Activated naive CD8-positive, alpha-beta T cell treated with anti-CD3 and anti-CD28 coated beads, Interleukin-2, amount 10 ng/mL, durations not matched to agents 7 days and 5 days (primary cell): ENCODE measurements at regions not wholly inside any gene's neighbourhood (a gene's known extent, or its start where the extent isn't known, plus 50 kb on each side); places are given as distances from the start of the nearest gene placed in this dataset.
"Not testable (repeated sequence)": the region's sequence is repeated elsewhere in the genome, so short reads cannot be mapped to it uniquely, and the experiment has no call there.

ENCODE experiments used
- ATAC-seq: fragments of 150-1000 bp; cut with Tn5 transposase; one replicate; pipeline ENCODE4 v1.10.0; 2021; ENCODE audit warnings: low read depth, moderate library complexity
- POLR2A ChIA-PET: fragments of 350-600 bp; sonication (Branson Sonifier 250); formaldehyde crosslinking; loops from one replicate; lab custom pipeline; 2021; ENCODE audit warnings: antibody characterized with exemption; lab: Charles Lee
- DNase-seq: peaks from one replicate; pipeline ENCODE4 v3.0.0; 2021
- H3K27ac Mint-ChIP-seq: one replicate; pipeline ENCODE4 v1.8.0; 2022; ENCODE audit warnings: mild to moderate bottlenecking, mixed read lengths
- H3K27me3 Mint-ChIP-seq: one replicate; pipeline ENCODE4 v1.8.0; 2022; ENCODE audit warnings: mild to moderate bottlenecking, moderate library complexity, mixed read lengths
- H3K36me3 Mint-ChIP-seq: one replicate; pipeline ENCODE4 v1.8.0; 2021; ENCODE audit warnings: mild to moderate bottlenecking, mixed read lengths
- H3K4me1 Mint-ChIP-seq: one replicate; pipeline ENCODE4 v1.8.0; 2021; ENCODE audit warnings: mixed read lengths
- H3K4me3 Mint-ChIP-seq: one replicate; pipeline ENCODE4 v1.8.0; 2022; ENCODE audit warnings: mild to moderate bottlenecking, moderate library complexity, mixed read lengths
- H3K9me3 Mint-ChIP-seq: one replicate; pipeline ENCODE4 v1.8.0; 2021; ENCODE audit warnings: mixed read lengths

DNA sequence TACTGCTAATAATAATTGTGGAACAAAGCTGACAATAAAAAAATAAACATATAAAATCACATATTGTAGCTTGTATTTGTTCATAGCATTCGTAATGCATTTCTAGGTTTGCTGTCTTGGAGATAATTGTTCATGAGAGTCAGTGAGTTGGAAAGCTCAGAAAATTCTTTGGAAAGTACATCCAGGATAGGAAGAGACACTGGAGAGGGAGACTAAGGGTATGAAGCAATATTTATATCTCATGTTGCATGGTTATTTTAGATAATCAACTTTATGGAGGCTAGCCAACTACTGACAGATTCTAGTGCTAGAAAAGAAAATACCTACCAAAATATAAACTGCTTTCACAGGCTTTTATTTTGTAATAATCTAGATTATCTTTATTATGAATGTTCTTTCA, 1095.2 kb downstream of the FSCB start:
- H3K27ac Mint-ChIP-seq, result no peak overlapping the region
- H3K9me3 Mint-ChIP-seq, result peaks cover 3% of the 10 kb centered on the region
- no peak for DNase-seq
- no peak for ATAC-seq
- no peak overlapping the region for H3K4me3 Mint-ChIP-seq
- H3K36me3 Mint-ChIP-seq, result no peaks in the 10 kb centered on the region
- H3K4me1 Mint-ChIP-seq, result no peaks in the 10 kb centered on the region
- no peaks in the 10 kb centered on the region for H3K27me3 Mint-ChIP-seq
- POLR2A ChIA-PET, result no interaction called here

DNA sequence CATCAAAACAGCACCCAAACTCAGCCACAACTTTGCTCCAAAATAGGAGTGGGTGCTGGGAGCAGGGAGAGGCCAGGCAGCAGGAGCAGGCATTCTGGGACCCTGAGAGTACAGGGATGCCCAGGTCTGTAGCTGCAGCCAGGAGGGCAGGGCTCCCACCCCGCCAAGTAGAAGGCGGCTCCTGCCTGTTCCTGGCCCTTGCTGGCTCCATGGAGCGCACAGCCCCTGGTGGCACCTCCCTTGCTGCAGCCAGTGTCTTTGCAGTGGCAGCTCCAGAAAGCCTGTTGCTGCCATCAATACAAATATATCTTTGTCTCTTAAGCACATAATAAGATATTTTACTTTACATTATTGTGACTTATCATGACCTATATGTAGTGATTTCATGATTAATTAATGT, 1096.5 kb downstream of the FSCB start:
- H3K4me3 Mint-ChIP-seq, result no peak overlapping the region
- no peaks in the 10 kb centered on the region for H3K4me1 Mint-ChIP-seq
- no peak overlapping the region for H3K27ac Mint-ChIP-seq
- DNase-seq (no peak), ATAC-seq (no peak)
- no peaks in the 10 kb centered on the region for H3K27me3 Mint-ChIP-seq
- POLR2A ChIA-PET, result no interaction called here
- H3K36me3 Mint-ChIP-seq, result no peaks in the 10 kb centered on the region
- peaks cover 3% of the 10 kb centered on the region for H3K9me3 Mint-ChIP-seq

DNA sequence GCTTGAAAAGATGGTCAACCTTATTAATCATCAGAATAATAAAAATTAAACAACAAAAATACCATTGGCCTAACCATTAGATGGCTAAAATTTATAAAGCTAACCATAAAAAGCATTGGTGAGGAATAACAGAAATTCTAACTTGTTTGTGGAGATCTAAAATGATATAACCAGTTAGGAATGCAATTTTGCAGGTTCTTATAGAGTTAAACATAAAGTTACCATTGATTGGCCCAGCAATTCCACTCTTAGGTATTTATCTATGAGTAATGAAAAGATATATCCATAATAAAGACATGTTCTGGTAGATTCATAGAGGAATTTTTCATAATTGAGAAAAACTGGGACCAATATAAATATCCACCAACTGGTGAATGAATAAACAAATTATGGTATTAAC, 1098.6 kb downstream of the FSCB start:
- no peak for ATAC-seq
- no peaks in the 10 kb centered on the region for H3K36me3 Mint-ChIP-seq
- H3K27me3 Mint-ChIP-seq, result no peaks in the 10 kb centered on the region
- POLR2A ChIA-PET, result no interaction called here
- H3K4me1 Mint-ChIP-seq, result no peaks in the 10 kb centered on the region
- H3K4me3 Mint-ChIP-seq, result no peak overlapping the region
- H3K9me3 Mint-ChIP-seq, result peaks cover 4% of the 10 kb centered on the region
- H3K27ac Mint-ChIP-seq, result no peak overlapping the region
- no peak for DNase-seq

DNA sequence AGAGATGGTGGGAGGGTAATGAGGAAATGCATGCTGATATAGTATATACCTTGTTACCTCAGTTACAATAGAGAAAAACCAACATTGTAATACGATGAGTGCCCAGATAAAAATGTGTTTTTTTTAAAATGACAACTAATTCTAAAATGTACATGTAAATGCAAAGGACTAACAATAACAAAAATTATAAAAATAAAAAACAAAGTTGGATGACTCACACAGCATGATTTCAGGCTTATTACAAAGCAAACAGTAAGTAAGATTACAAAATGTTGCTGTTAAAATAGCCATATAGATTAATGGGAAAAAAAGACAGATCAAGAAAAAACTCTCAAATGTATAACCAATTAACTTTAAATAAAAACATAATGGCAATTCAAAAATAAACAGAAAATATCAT, 1099.4 kb downstream of the FSCB start:
- DNase-seq (no peak), ATAC-seq (no peak)
- Mint-ChIP-seq H3K36me3 (no peaks in the 10 kb centered on the region), H3K27me3 (no peaks in the 10 kb centered on the region), H3K4me3 (no peak overlapping the region), H3K9me3 (peaks cover 4% of the 10 kb centered on the region), H3K4me1 (no peaks in the 10 kb centered on the region), H3K27ac (no peak overlapping the region)
- POLR2A ChIA-PET, result no interaction called here

DNA sequence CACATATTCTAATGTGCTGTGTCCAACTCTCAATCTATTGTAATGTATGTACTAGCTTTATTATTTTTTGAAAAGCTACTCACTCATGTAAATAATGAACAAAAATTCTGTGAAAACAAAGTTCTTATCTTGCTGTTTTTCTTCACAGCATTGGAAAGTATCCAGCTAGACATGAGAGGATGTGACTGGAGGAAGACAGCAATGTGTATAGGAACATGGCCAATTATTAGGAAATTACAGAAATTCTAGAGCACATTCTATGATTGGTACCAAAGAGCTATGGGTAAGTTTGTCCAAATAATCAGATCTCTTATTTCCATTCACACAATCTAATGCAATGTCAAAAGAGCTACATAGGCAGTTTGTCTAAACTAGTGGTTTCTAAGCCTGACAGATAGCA, 1100.2 kb downstream of the FSCB start:
- ATAC-seq (no peak), DNase-seq (no peak)
- no peak overlapping the region for H3K27ac Mint-ChIP-seq
- H3K4me3 Mint-ChIP-seq, result no peak overlapping the region
- peaks cover 4% of the 10 kb centered on the region for H3K9me3 Mint-ChIP-seq
- no peaks in the 10 kb centered on the region for H3K36me3 Mint-ChIP-seq
- no peaks in the 10 kb centered on the region for H3K4me1 Mint-ChIP-seq
- POLR2A ChIA-PET, result no interaction called here
- no peaks in the 10 kb centered on the region for H3K27me3 Mint-ChIP-seq

DNA sequence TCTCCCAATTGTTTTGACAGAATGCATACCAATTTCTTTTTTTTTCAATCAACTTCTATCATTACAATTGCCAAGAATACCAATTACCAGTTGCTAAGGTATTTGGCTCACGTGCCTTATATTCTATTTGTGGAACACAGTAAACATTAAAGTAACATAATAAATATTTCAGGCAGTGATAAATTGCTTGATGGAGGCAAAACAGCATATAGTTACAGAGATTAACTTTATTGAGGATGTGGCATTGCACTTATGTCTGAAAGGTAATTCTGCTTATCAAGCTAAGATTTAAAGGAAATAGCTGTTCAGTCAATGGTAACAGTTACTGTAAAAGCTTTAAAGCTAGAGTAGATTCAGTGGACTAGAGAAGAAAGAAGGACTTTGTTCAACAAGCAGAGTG, 1107.8 kb downstream of the FSCB start:
- DNase-seq (no peak), ATAC-seq (no peak)
- Mint-ChIP-seq H3K36me3 (no peaks in the 10 kb centered on the region), H3K9me3 (peaks cover 1% of the 10 kb centered on the region), H3K4me1 (no peaks in the 10 kb centered on the region), H3K27ac (no peak overlapping the region), H3K27me3 (no peaks in the 10 kb centered on the region), H3K4me3 (no peak overlapping the region)
- POLR2A ChIA-PET, result no interaction called here

DNA sequence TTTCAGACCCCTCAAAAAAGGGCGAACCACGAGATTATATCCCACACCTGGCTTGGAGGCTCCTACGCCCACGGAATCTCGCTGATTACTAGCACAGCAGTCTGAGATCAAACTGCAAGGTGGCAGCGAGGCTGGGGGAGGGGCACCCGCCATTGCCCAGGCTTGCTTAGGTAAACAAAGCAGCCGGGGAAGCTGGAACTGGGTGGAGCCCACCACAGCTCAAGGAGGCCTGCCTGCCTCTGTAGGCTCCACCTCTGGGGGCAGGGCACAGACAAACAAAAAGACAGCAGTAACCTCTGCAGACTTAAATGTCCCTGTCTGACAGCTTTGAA, 1136.6 kb downstream of the FSCB start:
- H3K27me3 Mint-ChIP-seq, H3K36me3 Mint-ChIP-seq, H3K27ac Mint-ChIP-seq, ATAC-seq, H3K9me3 Mint-ChIP-seq, POLR2A ChIA-PET, H3K4me1 Mint-ChIP-seq, H3K4me3 Mint-ChIP-seq, DNase-seq: not testable (repeated sequence)

DNA sequence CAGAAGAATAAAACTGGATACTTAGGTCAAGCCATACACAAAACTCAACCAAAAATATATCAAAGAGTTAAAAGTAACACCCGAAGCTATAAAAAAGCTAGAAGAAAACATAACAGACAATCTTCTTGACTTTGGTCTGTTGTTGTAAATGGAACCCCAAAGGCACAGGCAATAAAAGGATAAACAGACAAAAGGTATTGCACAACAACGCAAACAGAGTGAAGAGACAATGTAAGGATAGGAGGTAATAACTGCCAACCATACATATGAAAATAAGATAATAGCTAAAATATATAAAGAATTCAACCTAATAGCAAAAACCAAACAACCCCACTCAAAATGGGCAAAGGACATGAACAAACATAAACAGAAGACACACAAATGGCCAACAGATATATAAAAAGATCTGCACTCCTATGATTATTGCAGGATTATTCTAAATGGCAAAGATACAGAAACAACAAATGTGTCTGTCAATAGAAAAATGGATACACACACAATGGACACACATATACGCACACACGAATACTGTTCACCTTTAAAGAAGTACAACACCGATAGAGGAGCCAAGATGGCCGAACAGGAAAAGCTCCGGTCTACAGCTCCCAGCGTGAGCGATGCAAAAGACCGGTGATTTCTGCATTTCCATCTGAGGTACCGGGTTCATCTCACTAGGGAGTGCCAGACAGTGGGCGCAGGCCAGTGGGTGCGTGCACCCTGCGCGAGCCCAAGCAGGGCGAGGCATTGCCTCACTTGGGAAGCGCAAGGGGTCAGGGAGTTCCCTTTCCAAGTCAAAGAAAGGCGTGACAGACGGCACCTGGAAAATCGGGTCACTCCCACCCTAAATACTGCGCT, 1137.1 kb downstream of the FSCB start:
- Mint-ChIP-seq H3K4me3 (no peak overlapping the region), H3K4me1 (no peaks in the 10 kb centered on the region), H3K27me3 (no peaks in the 10 kb centered on the region), H3K9me3 (peaks cover 4% of the 10 kb centered on the region), H3K36me3 (no peaks in the 10 kb centered on the region), H3K27ac (no peak overlapping the region)
- DNase-seq (no peak), ATAC-seq (no peak)
- POLR2A ChIA-PET, result no interaction called here

DNA sequence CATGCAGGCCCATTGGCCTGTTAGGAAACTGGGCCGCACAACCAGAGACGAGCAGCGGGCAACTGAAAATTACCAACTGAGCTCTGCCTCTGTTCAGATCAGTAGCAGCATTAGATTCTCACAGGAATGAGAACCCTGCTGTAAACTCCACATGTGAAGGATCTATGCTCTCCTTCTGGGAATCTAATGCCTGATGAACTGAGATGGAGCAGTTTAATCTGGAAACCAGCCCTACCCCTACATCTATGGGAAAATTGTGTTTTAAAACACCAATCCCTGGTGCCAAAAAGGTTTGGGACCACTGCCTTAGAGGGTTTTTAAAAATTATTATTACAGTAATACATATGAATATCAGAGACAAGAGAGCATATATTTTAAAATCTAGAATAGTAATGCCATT, 1144.5 kb downstream of the FSCB start:
- Mint-ChIP-seq H3K27me3 (no peaks in the 10 kb centered on the region), H3K36me3 (no peaks in the 10 kb centered on the region), H3K27ac (no peak overlapping the region), H3K4me1 (no peaks in the 10 kb centered on the region), H3K4me3 (no peak overlapping the region), H3K9me3 (no peaks in the 10 kb centered on the region)
- POLR2A ChIA-PET, result no interaction called here
- DNase-seq (no peak), ATAC-seq (no peak)

DNA sequence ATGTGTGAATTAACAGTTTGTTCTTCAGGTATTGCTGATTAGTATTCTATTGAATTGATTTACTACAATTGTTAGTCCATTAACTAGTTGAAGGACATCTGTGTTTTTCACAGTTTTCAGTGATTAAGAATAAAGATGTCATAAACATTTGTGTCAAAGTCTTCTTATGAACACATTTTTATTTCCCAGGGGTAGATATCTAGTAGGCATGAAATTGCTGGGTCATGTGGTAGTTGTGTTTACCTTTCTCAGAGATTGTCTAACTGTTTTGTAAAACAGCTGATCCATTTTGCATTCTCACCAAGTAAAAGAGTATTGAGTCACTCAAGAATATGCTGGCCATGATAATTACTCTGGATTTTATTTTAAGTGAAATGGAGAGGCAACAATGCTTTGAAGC, 1145.3 kb downstream of the FSCB start:
- POLR2A ChIA-PET, result no interaction called here
- H3K9me3 Mint-ChIP-seq, result no peaks in the 10 kb centered on the region
- H3K27ac Mint-ChIP-seq, result no peak overlapping the region
- no peaks in the 10 kb centered on the region for H3K36me3 Mint-ChIP-seq
- no peaks in the 10 kb centered on the region for H3K27me3 Mint-ChIP-seq
- H3K4me3 Mint-ChIP-seq, result no peak overlapping the region
- no peak for ATAC-seq
- no peak for DNase-seq
- H3K4me1 Mint-ChIP-seq, result no peaks in the 10 kb centered on the region

DNA sequence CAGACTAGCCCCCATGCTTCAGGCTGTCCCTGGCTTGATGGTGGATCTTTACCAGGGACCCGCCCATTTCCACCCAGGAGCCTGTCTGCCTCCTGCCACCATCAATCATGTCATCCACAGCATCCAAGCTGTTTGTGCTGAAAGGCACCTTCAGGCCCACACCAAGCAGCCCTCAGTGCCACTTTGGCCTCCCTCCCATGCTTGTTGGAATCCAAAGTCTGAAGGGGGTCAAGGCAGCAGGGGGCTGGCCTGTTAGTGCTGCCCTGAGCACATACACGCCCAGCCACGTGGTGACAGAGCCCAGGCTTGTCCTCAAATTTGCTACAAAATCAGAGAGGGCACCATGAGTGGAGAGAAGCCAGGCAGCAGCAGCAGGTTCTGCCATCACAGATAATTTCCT, 1146.8 kb downstream of the FSCB start:
- ATAC-seq, result no peak

DNA sequence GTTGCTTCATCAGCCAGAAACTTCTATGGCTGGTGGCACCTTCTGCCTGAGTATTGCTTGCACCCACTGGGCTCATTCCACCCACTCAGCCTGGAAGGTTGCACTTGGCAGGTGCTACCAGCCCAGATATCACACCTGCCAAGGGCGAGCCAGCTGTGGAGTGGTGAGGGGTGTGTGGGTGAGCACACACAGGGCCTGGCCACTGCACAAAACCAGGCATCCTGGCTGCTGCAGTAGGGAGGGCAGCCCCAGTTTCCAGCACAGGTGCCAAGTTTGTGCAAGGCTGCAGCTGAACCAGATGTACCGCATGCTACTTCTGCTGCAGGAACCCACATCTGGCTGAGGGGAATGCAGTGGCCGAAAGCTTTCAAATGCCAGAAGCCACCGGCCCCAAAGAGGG, 1147.8 kb downstream of the FSCB start:
- Mint-ChIP-seq H3K27ac (no peak overlapping the region), H3K4me3 (no peak overlapping the region), H3K4me1 (no peaks in the 10 kb centered on the region), H3K36me3 (no peaks in the 10 kb centered on the region), H3K27me3 (no peaks in the 10 kb centered on the region), H3K9me3 (peaks cover 2% of the 10 kb centered on the region)
- POLR2A ChIA-PET, result no interaction called here
- DNase-seq (no peak), ATAC-seq (no peak)

More for the DNA sequence above, 1146.8 kb downstream of the FSCB start:
- DNase-seq, result no peak
- H3K27me3 Mint-ChIP-seq, result no peaks in the 10 kb centered on the region
- H3K4me3 Mint-ChIP-seq, result no peak overlapping the region
- no peaks in the 10 kb centered on the region for H3K36me3 Mint-ChIP-seq
- H3K4me1 Mint-ChIP-seq, result no peaks in the 10 kb centered on the region
- no peak overlapping the region for H3K27ac Mint-ChIP-seq
- peaks cover under 1% of the 10 kb centered on the region for H3K9me3 Mint-ChIP-seq
- POLR2A ChIA-PET, result no interaction called here

DNA sequence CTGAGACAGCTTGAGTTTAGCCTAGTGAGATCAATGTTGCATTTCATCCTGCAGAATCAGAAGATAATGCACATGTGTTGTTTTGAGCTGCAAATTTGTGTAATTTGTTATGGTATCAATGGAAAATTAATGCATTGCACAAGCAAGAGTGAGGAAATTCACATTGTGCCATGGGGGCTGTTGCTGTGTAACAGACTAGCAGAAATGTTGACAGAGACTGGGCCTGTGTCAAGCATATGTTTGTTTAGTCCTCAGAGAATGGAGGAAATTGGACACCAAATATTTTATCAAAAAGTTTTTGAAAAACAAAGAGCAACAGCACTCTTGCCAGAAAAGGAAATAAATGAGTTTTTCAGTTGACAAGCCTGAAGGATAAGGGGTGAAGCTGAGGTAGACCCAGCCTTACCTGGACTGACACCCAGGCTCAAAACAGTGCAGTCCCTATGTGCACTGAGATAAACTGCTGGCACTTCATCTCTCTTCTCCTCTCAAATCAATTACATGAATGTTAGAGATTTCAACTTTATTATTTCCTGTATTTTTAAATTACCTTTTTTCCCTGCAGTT, 1150.0 kb downstream of the FSCB start:
- no peak overlapping the region for H3K27ac Mint-ChIP-seq
- H3K9me3 Mint-ChIP-seq, result peaks cover 2% of the 10 kb centered on the region
- H3K4me3 Mint-ChIP-seq, result no peak overlapping the region
- DNase-seq, result no peak
- no peaks in the 10 kb centered on the region for H3K4me1 Mint-ChIP-seq
- POLR2A ChIA-PET, result no interaction called here
- H3K36me3 Mint-ChIP-seq, result no peaks in the 10 kb centered on the region
- H3K27me3 Mint-ChIP-seq, result no peaks in the 10 kb centered on the region
- no peak for ATAC-seq

DNA sequence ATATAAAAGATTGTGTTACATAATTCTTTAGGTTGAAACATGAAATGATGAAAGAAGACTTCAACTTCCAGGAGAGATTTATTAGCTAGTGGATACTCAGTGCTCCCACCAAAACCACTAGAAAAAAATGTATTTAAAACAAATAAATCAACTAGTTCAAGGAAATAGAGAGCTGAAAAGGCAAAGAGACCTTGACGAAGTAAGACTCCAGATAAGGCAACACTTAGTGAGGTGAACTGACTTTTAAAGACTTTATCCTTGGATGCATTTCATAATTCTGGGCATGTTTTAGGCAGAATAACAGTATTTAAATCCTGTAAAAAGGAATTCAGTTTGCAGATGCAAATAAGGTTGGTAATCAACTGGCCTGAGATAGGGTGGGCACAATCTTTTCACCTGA, 1150.7 kb downstream of the FSCB start:
- H3K4me3 Mint-ChIP-seq, result no peak overlapping the region
- no peak overlapping the region for H3K27ac Mint-ChIP-seq
- ATAC-seq, result no peak
- H3K9me3 Mint-ChIP-seq, result peaks cover 2% of the 10 kb centered on the region
- no peak for DNase-seq
- no peaks in the 10 kb centered on the region for H3K27me3 Mint-ChIP-seq
- POLR2A ChIA-PET, result no interaction called here
- H3K4me1 Mint-ChIP-seq, result no peaks in the 10 kb centered on the region
- no peaks in the 10 kb centered on the region for H3K36me3 Mint-ChIP-seq
